ENCODE measurements at regions not wholly inside any gene's neighbourhood (a gene's known extent, or its start where the extent isn't known, plus 50 kb on each side); places are given as distances from the start of the nearest gene placed in this dataset.

GRCh38 chr20:11277170-11277569, 603.4 kb upstream of the JAG1 start:
- no peak for TF ChIP-seq POLR2A (IDR thresholded peaks at IDR 0.05; ENCODE audit: low read length)
- no peak for TF ChIP-seq GATA1 (IDR thresholded peaks at IDR 0.05; ENCODE audit: low read depth, low read length)
